GM12865 (cell line): ENCODE measurements at regions not wholly inside any gene's neighbourhood (a gene's known extent, or its start where the extent isn't known, plus 50 kb on each side); places are given as distances from the start of the nearest gene placed in this dataset.
A peak's percentile ranks its signal among the peaks of the same experiment; 100 is the strongest.

Source experiments
- DNase-seq: peaks from one replicate; pipeline ENCODE4 v3.0.0; 2010; ENCODE audit warnings: low read depth
- H3K4me3 ChIP-seq: 2 replicates; pipeline ENCODE4 v1.5.1; 2011; ENCODE audit warnings: mild to moderate bottlenecking, low read depth, low read length, control low read depth
- CTCF ChIP-seq: IDR thresholded peaks from 2 replicates; pipeline ENCODE4 v1.5.1; 2011; ENCODE audit warnings: low read length, control low read depth, low read depth, inconsistent platforms; ENCODE audit not compliant: insufficient read depth; ENCODE audit errors: missing control alignments

DNA sequence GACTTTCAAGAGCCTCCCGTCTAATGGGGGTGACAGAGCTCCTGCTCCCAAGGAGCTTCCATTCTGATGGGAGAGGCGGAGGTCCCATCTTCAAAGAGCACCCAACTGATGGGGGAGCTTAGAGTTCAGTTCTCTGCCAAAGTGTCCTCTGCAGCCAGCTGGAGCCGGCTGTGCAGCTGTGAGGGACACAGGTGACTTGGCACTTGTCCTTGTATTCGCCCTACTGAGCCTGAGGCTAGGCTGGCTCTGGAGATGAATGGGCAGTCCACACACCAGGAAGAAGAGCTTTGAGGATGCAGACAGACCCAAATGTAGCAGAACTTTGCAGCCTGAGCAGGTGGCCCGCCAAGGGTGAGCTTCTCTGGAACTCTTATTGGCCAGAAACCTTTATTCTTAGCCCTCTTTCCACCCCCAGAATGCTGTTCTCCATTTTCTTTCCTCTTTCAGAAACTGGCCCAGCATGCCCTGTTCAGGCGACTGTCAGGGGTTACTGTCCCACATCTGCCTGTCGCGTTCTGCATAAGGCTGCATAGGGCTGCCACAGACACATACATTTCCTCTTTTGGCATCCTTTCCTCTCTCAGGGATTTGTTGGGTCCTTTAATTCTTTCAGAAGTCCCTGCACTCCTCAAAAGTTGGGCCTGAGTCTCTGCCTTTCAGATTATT is 108.7 kb upstream of the LRFN2 start:
- no peak for DNase-seq
- no peak overlapping the region for H3K4me3 ChIP-seq
- TF ChIP-seq CTCF = no peak

- H3K4me3 ChIP-seq = no peak overlapping the region
- DNase-seq = peak; percentile 1
- TF ChIP-seq CTCF = no peak
Measured at GRCh38 chr6:40695114-40695513, 108.0 kb upstream of the LRFN2 start.

DNA sequence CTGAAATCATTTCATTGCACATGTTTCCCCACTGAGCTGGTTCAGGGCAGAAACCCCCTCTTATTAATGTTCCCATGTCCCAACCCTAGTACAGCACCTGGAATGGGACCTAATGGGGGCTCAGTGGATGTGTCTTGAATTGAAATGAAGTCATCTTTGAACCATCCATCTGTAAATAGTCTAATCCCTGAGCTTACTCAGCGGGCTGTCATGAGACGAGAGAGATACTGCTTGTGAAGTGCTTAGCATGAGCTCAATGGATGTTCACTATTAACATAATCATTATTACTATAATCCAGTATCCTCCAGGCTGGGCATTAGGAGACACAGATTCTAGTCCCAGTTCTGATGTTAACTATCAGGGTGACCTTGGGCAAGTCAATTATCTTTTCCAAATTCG is 106.6 kb upstream of the LRFN2 start:
- no peak for DNase-seq
- TF ChIP-seq CTCF = no peak
- H3K4me3 ChIP-seq = no peak overlapping the region

DNA sequence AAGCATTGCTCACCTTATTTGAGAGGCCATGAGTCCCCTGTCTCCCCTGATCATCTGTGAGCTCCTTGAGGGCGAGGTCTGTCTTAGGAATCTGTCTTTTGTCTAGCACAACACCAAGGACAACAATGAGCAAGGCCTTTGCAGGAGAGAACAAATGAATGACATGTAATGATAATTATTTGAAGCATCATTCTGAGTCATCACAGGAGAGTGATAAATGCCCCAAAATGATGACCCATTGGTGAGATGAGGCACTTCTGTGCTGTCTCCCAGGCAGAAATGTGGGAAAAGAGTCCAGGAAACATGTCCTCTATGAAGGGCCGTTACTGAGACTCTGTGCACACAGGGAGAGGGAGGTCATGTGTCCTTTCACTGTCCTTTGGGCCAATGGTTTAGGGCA is 105.2 kb upstream of the LRFN2 start:
- no peak for DNase-seq
- no peak for TF ChIP-seq CTCF

DNA sequence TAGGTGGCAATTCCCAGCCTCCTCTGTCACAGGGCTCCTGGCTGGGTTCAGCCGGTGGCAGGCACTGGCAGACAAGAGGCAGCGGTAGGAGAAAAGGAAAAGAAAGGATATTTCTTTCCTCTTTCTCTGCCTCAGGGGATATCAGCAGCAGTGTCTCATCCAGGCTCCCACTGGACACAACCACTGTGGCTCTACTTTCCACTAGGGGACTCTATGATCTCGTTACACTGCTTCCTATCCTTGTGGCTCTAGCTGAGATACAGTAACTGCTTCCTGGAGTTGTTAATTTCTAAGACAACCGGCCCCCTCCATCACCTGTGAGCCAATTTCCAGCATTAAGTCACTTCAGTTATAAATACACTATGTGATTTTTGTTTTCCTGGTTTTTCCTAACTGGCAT is 102.0 kb upstream of the LRFN2 start:
- H3K4me3 ChIP-seq = no peak overlapping the region
- no peak for DNase-seq
- no peak for TF ChIP-seq CTCF

More for the DNA sequence above, 105.2 kb upstream of the LRFN2 start:
- no peak overlapping the region for H3K4me3 ChIP-seq

DNA sequence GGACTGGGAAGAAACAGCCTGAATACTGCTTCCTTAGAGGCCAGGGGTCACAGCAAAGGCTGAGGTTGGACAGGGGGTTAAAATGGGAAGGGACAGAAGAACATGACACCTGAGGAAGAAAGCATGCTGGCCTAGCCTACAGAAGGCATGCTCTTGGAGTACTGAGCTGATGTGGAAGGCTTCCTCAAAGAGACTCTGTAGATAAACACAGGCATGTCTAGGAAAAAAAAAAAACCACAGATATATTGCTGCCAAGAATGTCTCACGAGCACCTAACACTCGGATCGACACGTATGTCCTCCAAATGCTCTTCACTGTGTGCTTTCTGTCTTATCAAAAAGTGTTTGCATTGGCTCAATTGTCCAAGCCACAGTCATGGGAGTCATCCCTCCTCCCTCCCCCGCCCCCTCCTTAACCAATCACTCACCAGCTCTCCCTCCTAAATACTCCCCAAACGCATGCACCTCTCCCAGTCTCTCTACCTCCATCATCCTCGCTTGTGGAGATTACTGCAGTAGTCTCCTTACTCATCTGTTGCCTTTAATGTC is 101.1 kb upstream of the LRFN2 start:
- no peak overlapping the region for H3K4me3 ChIP-seq
- DNase-seq = no peak
- TF ChIP-seq CTCF = no peak

DNA sequence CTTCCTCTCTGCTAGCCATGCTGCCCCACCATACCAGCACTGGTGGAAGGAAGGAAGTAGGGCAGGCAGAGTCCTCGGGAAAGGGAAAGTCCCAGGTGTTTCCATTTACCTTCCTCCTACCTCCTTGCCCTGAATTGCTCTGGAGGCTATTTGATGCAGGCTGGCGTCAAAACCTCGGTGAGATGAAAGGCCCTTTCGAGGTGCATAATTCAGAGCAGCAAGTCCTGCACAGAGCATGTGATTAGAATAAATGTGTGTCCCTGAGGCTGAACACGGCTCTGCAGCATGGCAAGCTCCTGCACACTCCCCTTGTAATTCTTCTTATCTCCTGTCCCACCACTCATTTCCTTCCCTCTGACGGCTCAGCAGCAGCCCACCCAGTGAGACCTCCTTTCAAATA is 98.7 kb upstream of the LRFN2 start:
- DNase-seq = no peak
- no peak overlapping the region for H3K4me3 ChIP-seq
- TF ChIP-seq CTCF = no peak
